Aorta (tissue), 5 donors: ENCODE measurements at regions not wholly inside any gene's neighbourhood (a gene's known extent, or its start where the extent isn't known, plus 50 kb on each side); places are given as distances from the start of the nearest gene placed in this dataset.
A peak's percentile ranks its signal among the peaks of the same experiment; 100 is the strongest.

Source experiments
- ATAC-seq: fragments of 200-7000 bp; cut with Tn5 transposase; one replicate; pipeline ENCODE4 v1.9.1; 2022; ENCODE audit warnings: moderate library complexity; ENCODE audit not compliant: low FRiP score
- DNase-seq, 2 donors: peaks; one replicate each; pipeline ENCODE4 v3.0.0-alpha.2; 2020
- H3K27ac ChIP-seq, 2 donors: one replicate each; pipeline ENCODE4 v1.5.1; 2013; ENCODE audit warnings: low read length in 2 of 2, mild to moderate bottlenecking in 2 of 2, moderate library complexity in 2 of 2, control low read depth in 1 of 2, inconsistent platforms in 1 of 2, low read depth in 1 of 2
- H3K27me3 ChIP-seq, 2 donors: one replicate each; pipeline ENCODE4 v1.6.1; 2013; ENCODE audit warnings: control low read depth in 1 of 2, low read length in 1 of 2, mild to moderate bottlenecking in 1 of 2, moderate library complexity in 1 of 2; ENCODE audit not compliant: insufficient read depth in 2 of 2, control insufficient read depth in 1 of 2
- H3K36me3 ChIP-seq, 2 donors: one replicate each; pipeline ENCODE4 v1.6.1; 2013; ENCODE audit warnings: control low read depth in 1 of 2, low read length in 1 of 2, mild to moderate bottlenecking in 1 of 2; ENCODE audit not compliant: insufficient read depth in 2 of 2, control insufficient read depth in 1 of 2
- H3K4me1 ChIP-seq, 2 donors: one replicate each; pipeline ENCODE4 v1.6.1; 2013; ENCODE audit warnings: low read length in 2 of 2, control low read depth in 1 of 2, mild to moderate bottlenecking in 1 of 2, moderate library complexity in 1 of 2; ENCODE audit not compliant: insufficient read depth in 2 of 2, control insufficient read depth in 1 of 2
- H3K4me3 ChIP-seq, 2 donors: one replicate each; pipeline ENCODE4 v1.5.1; 2013; ENCODE audit warnings: low read length in 2 of 2, control low read depth in 1 of 2, mild to moderate bottlenecking in 1 of 2
- H3K9me3 ChIP-seq: one replicate; pipeline ENCODE4 v1.6.1; 2013; ENCODE audit warnings: mild to moderate bottlenecking, low read length; ENCODE audit not compliant: control insufficient read depth
- WGBS, 2 donors: extraction: QIAGEN DNeasy Blood & Tissue Kit; methylation state at CpG; one replicate each; pipeline ENCODE4 v1.1.7; 2013; 5-methylcytosine and 5-hydroxymethylcytosine counted together
- intact Hi-C, 2 donors: fragments of 100-400 bp; cut with DNase I; formaldehyde crosslinking; loops; one replicate each; pipeline versions ENCODE4 v1.14.2 to v1.15.0; 2022
- donor health status: healthy with polysubstance abuse.
- donor health status: Bipolar disorder and iron deficiency.
- donor health status: DM: no; HTN: no; CAD: no.
- donor health status: DM: no; HTN: no; CAD: no.
- donor health status: DM: yes; HTN: yes; CAD: no.

- no peaks in the 10 kb centered on the region for H3K27me3 ChIP-seq
- 33 to 35% methylated on average over 13 of the region's 13 CpGs for WGBS, 2 donors
- H3K9me3 ChIP-seq, result no peaks in the 10 kb centered on the region
- intact Hi-C loops, result no loop called here
- no peak for ATAC-seq
- no peaks in the 10 kb centered on the region for H3K36me3 ChIP-seq
- no peaks in the 10 kb centered on the region for H3K4me1 ChIP-seq
- H3K4me3 ChIP-seq, result no peak overlapping the region
- H3K27ac ChIP-seq, result no peak overlapping the region
- peak; percentile 54 to 56 for DNase-seq
Observed at GRCh38 chr9:134967547-134967930, 49.8 kb upstream of the FCN1 start.

- intact Hi-C loops, result no loop called here
- Histone ChIP-seq H3K4me1 (no peaks in the 10 kb centered on the region), H3K27ac (no peak overlapping the region), H3K27me3 (no peaks in the 10 kb centered on the region), H3K4me3 (no peak overlapping the region), H3K36me3 (no peaks in the 10 kb centered on the region), H3K9me3 (no peaks in the 10 kb centered on the region)
- WGBS, 2 donors, result 43 to 47% methylated on average over 18 of the region's 18 CpGs
- no peak for ATAC-seq
- DNase-seq, result peak in 1 of 2 donors; percentile 29
Observed at GRCh38 chr9:134968011-134968822, 50.5 kb upstream of the FCN1 start.

- no peaks in the 10 kb centered on the region for H3K27me3 ChIP-seq
- H3K36me3 ChIP-seq, result no peaks in the 10 kb centered on the region
- WGBS, 2 donors, result 71 to 74% methylated on average over 3 of the region's 3 CpGs
- H3K27ac ChIP-seq, result no peak overlapping the region
- DNase-seq (no peak), ATAC-seq (no peak)
- intact Hi-C loops, result no loop called here
- H3K9me3 ChIP-seq, result no peaks in the 10 kb centered on the region
- no peaks in the 10 kb centered on the region for H3K4me1 ChIP-seq
- no peak overlapping the region for H3K4me3 ChIP-seq
Observed at GRCh38 chr9:134968823-134969090, 51.0 kb upstream of the FCN1 start.

GRCh38 chr9:134969156-134970045, 51.7 kb upstream of the FCN1 start:
- Histone ChIP-seq H3K27ac (no peak overlapping the region), H3K27me3 (no peaks in the 10 kb centered on the region), H3K4me3 (no peak overlapping the region), H3K36me3 (no peaks in the 10 kb centered on the region), H3K4me1 (no peaks in the 10 kb centered on the region), H3K9me3 (no peaks in the 10 kb centered on the region)
- WGBS, 2 donors, result 80 to 84% methylated on average over 15 of the region's 15 CpGs
- ATAC-seq, result no peak
- peak; percentile 27 to 60 for DNase-seq
- intact Hi-C loops, result no loop called here

GRCh38 chr9:134970198-134970597, 52.5 kb upstream of the FCN1 start:
- H3K27me3 ChIP-seq, result no peaks in the 10 kb centered on the region
- no peak overlapping the region for H3K4me3 ChIP-seq
- no peaks in the 10 kb centered on the region for H3K4me1 ChIP-seq
- H3K27ac ChIP-seq, result no peak overlapping the region
- no peaks in the 10 kb centered on the region for H3K36me3 ChIP-seq
- 89 to 90% methylated on average over 6 of the region's 6 CpGs for WGBS, 2 donors
- no peaks in the 10 kb centered on the region for H3K9me3 ChIP-seq
- ATAC-seq, result no peak
- DNase-seq, result no peak
- intact Hi-C loops, result no loop called here

GRCh38 chr9:134970719-134971118, 53.0 kb upstream of the FCN1 start:
- Histone ChIP-seq H3K4me3 (no peak overlapping the region), H3K36me3 (no peaks in the 10 kb centered on the region), H3K27me3 (no peaks in the 10 kb centered on the region), H3K27ac (no peak overlapping the region), H3K4me1 (no peaks in the 10 kb centered on the region), H3K9me3 (no peaks in the 10 kb centered on the region)
- ATAC-seq, result no peak
- intact Hi-C loops, result no loop called here
- WGBS, 2 donors, result 45 to 51% methylated on average over 7 of the region's 7 CpGs
- peak in 1 of 2 donors; percentile 27 for DNase-seq

GRCh38 chr9:134971196-134971595, 53.5 kb upstream of the FCN1 start:
- H3K36me3 ChIP-seq, result no peaks in the 10 kb centered on the region
- WGBS, 2 donors, result 76 to 77% methylated on average over 7 of the region's 7 CpGs
- no peak for ATAC-seq
- no peak overlapping the region for H3K27ac ChIP-seq
- no peak overlapping the region for H3K4me3 ChIP-seq
- peak in 1 of 2 donors; percentile 56 for DNase-seq
- H3K27me3 ChIP-seq, result no peaks in the 10 kb centered on the region
- intact Hi-C loops, result no loop called here
- H3K4me1 ChIP-seq, result no peaks in the 10 kb centered on the region
- H3K9me3 ChIP-seq, result no peaks in the 10 kb centered on the region

GRCh38 chr9:134971696-134972095, 54.0 kb upstream of the FCN1 start:
- ATAC-seq, result no peak
- DNase-seq, result no peak
- intact Hi-C loops, result no loop called here

GRCh38 chr9:134972140-134972539, 54.4 kb upstream of the FCN1 start:
- no peaks in the 10 kb centered on the region for H3K36me3 ChIP-seq
- no peaks in the 10 kb centered on the region for H3K9me3 ChIP-seq
- peak in 1 of 2 donors; percentile 28 for DNase-seq
- ATAC-seq, result no peak
- no peak overlapping the region for H3K27ac ChIP-seq
- no peak overlapping the region for H3K4me3 ChIP-seq
- no peaks in the 10 kb centered on the region for H3K4me1 ChIP-seq
- intact Hi-C loops, result no loop called here
- no peaks in the 10 kb centered on the region for H3K27me3 ChIP-seq
- WGBS, 2 donors, result 86 to 89% methylated on average over 9 of the region's 9 CpGs

More at GRCh38 chr9:134971696-134972095, 54.0 kb upstream of the FCN1 start:
- H3K36me3 ChIP-seq, result no peaks in the 10 kb centered on the region
- no peak overlapping the region for H3K27ac ChIP-seq
- 76 to 77% methylated on average over 4 of the region's 4 CpGs for WGBS, 2 donors
- no peaks in the 10 kb centered on the region for H3K27me3 ChIP-seq
- H3K4me3 ChIP-seq, result no peak overlapping the region
- no peaks in the 10 kb centered on the region for H3K4me1 ChIP-seq
- no peaks in the 10 kb centered on the region for H3K9me3 ChIP-seq
